ENCODE measurements at regions not wholly inside any gene's neighbourhood (a gene's known extent, or its start where the extent isn't known, plus 50 kb on each side); places are given as distances from the start of the nearest gene placed in this dataset.
A peak's percentile ranks its signal among the peaks of the same experiment; 100 is the strongest.
"Not testable (repeated sequence)": the region's sequence is repeated elsewhere in the genome, so short reads cannot be mapped to it uniquely, and the experiment has no call there.

DNA sequence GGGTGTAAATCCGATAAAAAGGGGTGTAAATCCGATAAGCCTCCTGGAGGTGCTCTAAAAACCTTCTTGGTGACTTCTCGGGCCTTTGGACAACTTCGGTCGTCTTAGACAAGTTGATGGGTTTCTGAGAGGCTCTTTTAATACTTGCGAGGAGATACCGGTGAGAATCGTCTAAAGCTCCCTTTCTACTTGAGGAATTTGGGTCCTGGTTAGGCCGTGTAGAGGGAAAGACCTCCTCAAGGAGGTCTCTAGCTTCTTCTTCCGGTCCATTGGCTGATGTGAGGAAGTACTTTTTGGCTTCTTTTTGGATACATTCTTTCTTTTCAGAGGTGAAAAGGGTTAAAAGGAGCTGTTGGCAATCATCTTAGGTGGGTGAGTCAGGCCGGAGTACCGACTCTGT lies 128.5 kb downstream of the ART5 start:
- not testable (repeated sequence) for H4K20me1 ChIP-seq (ENCODE audit: insufficient read depth); H2AFZ ChIP-seq (ENCODE audit: low read depth, low read length); H3F3A ChIP-seq (ENCODE audit: insufficient read depth, low read length, poor library complexity, severe bottlenecking); H3K9me2 ChIP-seq (ENCODE audit: insufficient read depth, low read length); H3K4me3 ChIP-seq (ENCODE audit: low read length); H3K27ac ChIP-seq (ENCODE audit: low read length); H3K27me3 ChIP-seq (ENCODE audit: insufficient read depth, low read depth, low read length); H3K9ac ChIP-seq (ENCODE audit: low read length); H3K36me3 ChIP-seq (ENCODE audit: insufficient read depth, low read length); H3K79me2 ChIP-seq (replicated peaks; ENCODE audit: insufficient read depth, low read length); H3K9me3 ChIP-seq (ENCODE audit: low read length); H3K4me2 ChIP-seq (ENCODE audit: low read length)

- H3K36me3 ChIP-seq (ENCODE audit: insufficient read depth, low read length); H4K20me1 ChIP-seq (ENCODE audit: insufficient read depth); H3K9me2 ChIP-seq (ENCODE audit: insufficient read depth, low read length); H3F3A ChIP-seq (ENCODE audit: insufficient read depth, low read length, poor library complexity, severe bottlenecking); H3K27me3 ChIP-seq (ENCODE audit: insufficient read depth, low read depth, low read length); H3K4me2 ChIP-seq (ENCODE audit: low read length); H2AFZ ChIP-seq (ENCODE audit: low read depth, low read length); H3K9ac ChIP-seq (ENCODE audit: low read length); H3K79me2 ChIP-seq (replicated peaks; ENCODE audit: insufficient read depth, low read length); H3K9me3 ChIP-seq (ENCODE audit: low read length): not testable (repeated sequence)
- Histone ChIP-seq H3K4me3 (ENCODE audit: low read length) (peak overlapping the region; percentile 34), H3K27ac (ENCODE audit: low read length) (peak overlapping the region; percentile 31)
These were observed 129.0 kb downstream of the ART5 start for GRCh38 chr11:3512751-3513150.

DNA sequence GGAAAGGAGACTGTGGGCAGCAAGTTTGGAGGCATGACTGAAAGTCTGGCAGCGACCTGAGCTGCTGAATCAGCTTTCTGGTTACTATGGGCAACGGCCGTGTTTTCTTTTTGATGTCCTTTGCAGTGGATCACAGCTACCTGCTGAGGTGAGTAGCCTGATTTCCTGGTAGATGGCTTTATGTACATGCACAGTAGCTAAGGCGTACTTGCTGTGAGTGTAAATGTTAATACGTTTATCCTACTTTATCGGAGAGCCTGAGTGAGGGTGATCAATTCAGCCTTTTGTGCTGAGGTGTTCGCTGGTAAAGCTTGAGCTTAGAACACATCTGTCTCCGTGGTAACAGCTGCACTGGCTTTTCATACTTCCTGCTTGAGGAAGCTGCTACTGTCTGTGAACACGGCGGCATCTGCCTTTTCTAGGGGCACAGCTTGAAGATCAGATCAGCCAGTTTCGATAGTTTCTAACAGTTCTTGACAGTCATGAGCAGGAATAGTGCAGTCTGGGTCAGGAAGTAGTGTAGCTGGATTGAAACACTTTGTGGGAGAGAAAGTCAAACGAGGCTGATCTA lies 129.6 kb downstream of the ART5 start:
- H3K4me2 ChIP-seq (ENCODE audit: low read length); H3K9me3 ChIP-seq (ENCODE audit: low read length); H3K36me3 ChIP-seq (ENCODE audit: insufficient read depth, low read length); H2AFZ ChIP-seq (ENCODE audit: low read depth, low read length); H3K9ac ChIP-seq (ENCODE audit: low read length); H3F3A ChIP-seq (ENCODE audit: insufficient read depth, low read length, poor library complexity, severe bottlenecking); H4K20me1 ChIP-seq (ENCODE audit: insufficient read depth); H3K79me2 ChIP-seq (replicated peaks; ENCODE audit: insufficient read depth, low read length); H3K27me3 ChIP-seq (ENCODE audit: insufficient read depth, low read depth, low read length); H3K9me2 ChIP-seq (ENCODE audit: insufficient read depth, low read length): not testable (repeated sequence)
- Histone ChIP-seq H3K4me3 (ENCODE audit: low read length) (peak overlapping the region; percentile 34), H3K27ac (ENCODE audit: low read length) (peak overlapping the region; percentile 31)
- peak; percentile 40 for TF ChIP-seq POLR2AphosphoS5 (IDR thresholded peaks at IDR 0.05)

DNA sequence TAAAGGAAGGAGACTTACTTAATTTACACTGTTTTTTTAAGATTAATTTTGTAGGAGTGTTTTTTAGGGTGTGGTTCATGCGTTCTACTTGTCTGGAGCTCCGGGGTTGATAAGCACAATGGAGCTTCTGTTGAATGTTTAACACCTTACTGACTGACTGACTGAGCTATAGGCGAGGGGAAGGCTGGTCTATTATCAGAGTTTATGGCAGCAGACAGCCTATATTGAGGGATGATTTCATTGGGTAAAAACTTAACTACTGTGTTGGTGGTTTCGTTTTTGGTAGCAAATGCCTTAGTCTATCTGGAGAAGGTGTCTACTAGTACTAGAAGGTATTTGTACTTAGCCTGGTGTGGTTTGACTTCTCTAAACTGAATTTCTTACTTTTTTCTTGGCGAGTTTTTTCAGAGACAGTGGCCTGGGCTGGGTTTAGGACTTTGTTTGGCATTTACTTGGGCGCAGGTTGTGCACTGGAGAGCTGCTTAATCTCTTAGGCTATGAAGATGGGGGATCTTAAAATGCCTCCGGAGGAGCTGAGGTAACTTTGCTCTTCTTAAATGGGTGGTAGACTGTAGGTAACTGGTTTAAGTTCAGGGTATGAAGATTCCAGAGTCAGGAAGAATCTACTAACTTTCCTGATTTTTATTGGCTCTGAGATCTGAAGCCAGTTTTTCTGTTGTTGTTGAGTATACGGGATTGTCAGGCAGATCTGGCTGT lies 130.2 kb downstream of the ART5 start:
- not testable (repeated sequence) for H3K4me2 ChIP-seq (ENCODE audit: low read length); H3K27me3 ChIP-seq (ENCODE audit: insufficient read depth, low read depth, low read length); H3K79me2 ChIP-seq (replicated peaks; ENCODE audit: insufficient read depth, low read length); H3K9me3 ChIP-seq (ENCODE audit: low read length); H3K36me3 ChIP-seq (ENCODE audit: insufficient read depth, low read length); H3K9me2 ChIP-seq (ENCODE audit: insufficient read depth, low read length); H3K9ac ChIP-seq (ENCODE audit: low read length); H4K20me1 ChIP-seq (ENCODE audit: insufficient read depth); H2AFZ ChIP-seq (ENCODE audit: low read depth, low read length); H3F3A ChIP-seq (ENCODE audit: insufficient read depth, low read length, poor library complexity, severe bottlenecking)
- H3K27ac ChIP-seq (ENCODE audit: low read length), result peak overlapping the region; percentile 20
- peak overlapping the region; percentile 34 for H3K4me3 ChIP-seq (ENCODE audit: low read length)

DNA sequence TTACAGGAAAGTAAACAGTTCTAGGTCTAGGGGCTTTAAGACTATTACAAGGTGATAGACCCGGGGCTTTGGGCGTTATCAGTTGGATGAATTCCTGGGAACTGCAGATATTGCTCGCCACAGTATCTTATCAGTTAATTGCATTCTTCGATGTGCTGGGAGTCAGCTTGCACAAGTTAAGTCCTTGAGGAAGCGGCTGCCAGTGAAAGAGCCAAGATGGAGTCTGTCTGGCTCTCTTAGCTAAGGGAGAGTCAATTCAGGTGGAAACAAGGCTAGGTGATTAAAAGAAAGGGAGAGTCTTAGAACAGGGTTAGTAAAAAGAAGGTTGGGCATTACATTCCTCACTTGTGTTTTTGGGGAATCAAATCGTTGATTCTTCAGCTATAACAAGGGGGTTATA lies 130.6 kb upstream of the ZNF195 start:
- not testable (repeated sequence) for H3K9me2 ChIP-seq (ENCODE audit: insufficient read depth, low read length); H3K4me3 ChIP-seq (ENCODE audit: low read length); H3K27ac ChIP-seq (ENCODE audit: low read length); H3K36me3 ChIP-seq (ENCODE audit: insufficient read depth, low read length); H3K9me3 ChIP-seq (ENCODE audit: low read length); H3K27me3 ChIP-seq (ENCODE audit: insufficient read depth, low read depth, low read length); H4K20me1 ChIP-seq (ENCODE audit: insufficient read depth); H3K4me2 ChIP-seq (ENCODE audit: low read length); H3K9ac ChIP-seq (ENCODE audit: low read length); H2AFZ ChIP-seq (ENCODE audit: low read depth, low read length); H3F3A ChIP-seq (ENCODE audit: insufficient read depth, low read length, poor library complexity, severe bottlenecking); H3K79me2 ChIP-seq (replicated peaks; ENCODE audit: insufficient read depth, low read length)

- H3K27ac ChIP-seq (ENCODE audit: low read length); H3K9ac ChIP-seq (ENCODE audit: low read length); H3K79me2 ChIP-seq (replicated peaks; ENCODE audit: insufficient read depth, low read length); H3K9me2 ChIP-seq (ENCODE audit: insufficient read depth, low read length); H3K9me3 ChIP-seq (ENCODE audit: low read length); H3K36me3 ChIP-seq (ENCODE audit: insufficient read depth, low read length); H3K4me2 ChIP-seq (ENCODE audit: low read length); H3F3A ChIP-seq (ENCODE audit: insufficient read depth, low read length, poor library complexity, severe bottlenecking); H3K4me3 ChIP-seq (ENCODE audit: low read length); H4K20me1 ChIP-seq (ENCODE audit: insufficient read depth); H3K27me3 ChIP-seq (ENCODE audit: insufficient read depth, low read depth, low read length); H2AFZ ChIP-seq (ENCODE audit: low read depth, low read length): not testable (repeated sequence)
These were observed 120.3 kb upstream of the ZNF195 start for GRCh38 chr11:3499198-3499597.

- H3K79me2 ChIP-seq (replicated peaks; ENCODE audit: insufficient read depth, low read length); H3K27me3 ChIP-seq (ENCODE audit: insufficient read depth, low read depth, low read length); H3K36me3 ChIP-seq (ENCODE audit: insufficient read depth, low read length); H3K9me2 ChIP-seq (ENCODE audit: insufficient read depth, low read length); H3K4me2 ChIP-seq (ENCODE audit: low read length); H2AFZ ChIP-seq (ENCODE audit: low read depth, low read length); H3K9me3 ChIP-seq (ENCODE audit: low read length); H3K4me3 ChIP-seq (ENCODE audit: low read length); H3F3A ChIP-seq (ENCODE audit: insufficient read depth, low read length, poor library complexity, severe bottlenecking); H3K27ac ChIP-seq (ENCODE audit: low read length); H3K9ac ChIP-seq (ENCODE audit: low read length); H4K20me1 ChIP-seq (ENCODE audit: insufficient read depth): not testable (repeated sequence)
These were observed 119.4 kb upstream of the ZNF195 start for GRCh38 chr11:3498356-3498755.

DNA sequence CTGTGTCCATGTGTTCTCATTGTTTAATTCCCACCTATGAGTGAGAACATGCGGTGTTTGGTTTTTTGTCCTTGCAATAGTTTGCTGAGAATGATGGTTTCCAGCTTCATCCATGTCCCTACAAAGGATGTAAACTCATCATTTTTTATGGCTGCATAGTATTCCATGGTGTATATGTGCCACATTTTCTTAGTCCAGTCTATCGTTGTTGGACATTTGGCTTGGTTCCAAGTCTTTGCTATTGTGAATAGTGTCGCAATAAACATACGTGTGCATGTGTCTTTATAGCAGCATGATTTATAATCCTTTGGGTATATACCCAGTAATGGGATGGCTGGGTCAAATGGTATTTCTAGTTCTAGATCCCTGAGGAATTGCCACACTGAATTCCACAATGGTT lies 114.2 kb upstream of the ZNF195 start:
- H3K4me2 ChIP-seq (ENCODE audit: low read length); H3K36me3 ChIP-seq (ENCODE audit: insufficient read depth, low read length); H4K20me1 ChIP-seq (ENCODE audit: insufficient read depth); H3K9me2 ChIP-seq (ENCODE audit: insufficient read depth, low read length); H3K9ac ChIP-seq (ENCODE audit: low read length); H3K27ac ChIP-seq (ENCODE audit: low read length); H3K4me3 ChIP-seq (ENCODE audit: low read length); H3K9me3 ChIP-seq (ENCODE audit: low read length); H2AFZ ChIP-seq (ENCODE audit: low read depth, low read length); H3K79me2 ChIP-seq (replicated peaks; ENCODE audit: insufficient read depth, low read length); H3K27me3 ChIP-seq (ENCODE audit: insufficient read depth, low read depth, low read length); H3F3A ChIP-seq (ENCODE audit: insufficient read depth, low read length, poor library complexity, severe bottlenecking): not testable (repeated sequence)

Measured in neural cell (in vitro differentiated cells).